ENCODE measurements at regions not wholly inside any gene's neighbourhood (a gene's known extent, or its start where the extent isn't known, plus 50 kb on each side); places are given as distances from the start of the nearest gene placed in this dataset.

DNA sequence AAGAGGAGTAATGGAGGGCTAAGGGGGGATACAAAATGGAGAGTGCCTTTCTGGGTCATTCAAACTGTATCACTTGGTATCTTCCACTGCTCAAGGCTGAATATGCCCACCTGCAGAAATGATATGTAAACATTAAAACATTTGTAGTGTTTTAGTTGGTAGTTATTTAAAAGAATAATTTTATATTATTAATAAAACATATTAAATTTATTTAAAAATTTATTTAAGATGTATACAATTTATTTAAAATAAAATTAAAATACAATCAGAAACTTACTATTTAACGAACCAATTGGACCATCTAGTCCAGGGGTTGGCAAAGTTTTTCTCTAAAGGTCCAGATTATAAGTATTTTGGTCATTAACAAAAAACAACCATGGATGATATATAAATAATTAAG, 308.5 kb downstream of the PLK2 start:
- intact Hi-C loops (cut with DNase I; ENCODE audit: low total_unique reads): no loop called here
- Histone ChIP-seq H3K4me1 (no peaks in the 10 kb centered on the region), H3K27ac (no peak overlapping the region), H3K36me3 (no peaks in the 10 kb centered on the region), H3K27me3 (replicated peaks in 1 of 7) (no peaks in the 10 kb centered on the region), H3K4me3 (no peak overlapping the region), H3K9me3 (no peaks in the 10 kb centered on the region)
- no peak for DNase-seq
- 80 to 93% (median 83%) methylated on average over 1 of the region's 1 CpG for WGBS, 5 donors
- TF ChIP-seq, protein P1, sequence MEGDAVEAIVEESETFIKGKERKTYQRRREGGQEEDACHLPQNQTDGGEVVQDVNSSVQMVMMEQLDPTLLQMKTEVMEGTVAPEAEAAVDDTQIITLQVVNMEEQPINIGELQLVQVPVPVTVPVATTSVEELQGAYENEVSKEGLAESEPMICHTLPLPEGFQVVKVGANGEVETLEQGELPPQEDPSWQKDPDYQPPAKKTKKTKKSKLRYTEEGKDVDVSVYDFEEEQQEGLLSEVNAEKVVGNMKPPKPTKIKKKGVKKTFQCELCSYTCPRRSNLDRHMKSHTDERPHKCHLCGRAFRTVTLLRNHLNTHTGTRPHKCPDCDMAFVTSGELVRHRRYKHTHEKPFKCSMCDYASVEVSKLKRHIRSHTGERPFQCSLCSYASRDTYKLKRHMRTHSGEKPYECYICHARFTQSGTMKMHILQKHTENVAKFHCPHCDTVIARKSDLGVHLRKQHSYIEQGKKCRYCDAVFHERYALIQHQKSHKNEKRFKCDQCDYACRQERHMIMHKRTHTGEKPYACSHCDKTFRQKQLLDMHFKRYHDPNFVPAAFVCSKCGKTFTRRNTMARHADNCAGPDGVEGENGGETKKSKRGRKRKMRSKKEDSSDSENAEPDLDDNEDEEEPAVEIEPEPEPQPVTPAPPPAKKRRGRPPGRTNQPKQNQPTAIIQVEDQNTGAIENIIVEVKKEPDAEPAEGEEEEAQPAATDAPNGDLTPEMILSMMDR (IDR thresholded peaks at IDR 0.05 in 8 of 11, conservative IDR thresholded peaks at IDR 0.05 in 3 of 11): no peak
- TF ChIP-seq POLR2A (IDR thresholded peaks at IDR 0.05) (no peak), POLR2AphosphoS5 (IDR thresholded peaks at IDR 0.05) (no peak)

DNA sequence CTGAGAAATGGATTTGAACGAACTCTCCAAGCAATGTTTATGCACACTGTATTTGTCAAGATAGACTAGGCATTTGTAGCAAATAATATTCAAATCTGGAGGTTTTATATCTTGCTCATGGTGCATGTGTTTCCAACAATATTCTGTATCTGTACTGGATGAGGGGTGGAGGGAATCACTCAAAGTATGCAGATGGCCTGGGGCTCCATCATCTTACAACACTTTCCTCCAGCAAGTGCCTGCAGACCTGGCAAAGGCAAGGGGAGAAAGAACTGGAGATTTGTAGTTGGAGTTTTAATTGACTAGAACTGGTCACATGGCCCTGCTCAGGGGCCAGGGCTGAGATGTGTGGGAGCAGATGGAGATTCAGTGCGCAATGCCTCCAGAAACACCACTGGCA, 309.0 kb downstream of the PLK2 start:
- TF ChIP-seq POLR2AphosphoS5 (IDR thresholded peaks at IDR 0.05): no peak
- 84 to 96% (median 90%) methylated on average over 2 of the region's 2 CpGs for WGBS, 5 donors
- intact Hi-C loops (cut with DNase I; ENCODE audit: low total_unique reads): no loop called here

DNA sequence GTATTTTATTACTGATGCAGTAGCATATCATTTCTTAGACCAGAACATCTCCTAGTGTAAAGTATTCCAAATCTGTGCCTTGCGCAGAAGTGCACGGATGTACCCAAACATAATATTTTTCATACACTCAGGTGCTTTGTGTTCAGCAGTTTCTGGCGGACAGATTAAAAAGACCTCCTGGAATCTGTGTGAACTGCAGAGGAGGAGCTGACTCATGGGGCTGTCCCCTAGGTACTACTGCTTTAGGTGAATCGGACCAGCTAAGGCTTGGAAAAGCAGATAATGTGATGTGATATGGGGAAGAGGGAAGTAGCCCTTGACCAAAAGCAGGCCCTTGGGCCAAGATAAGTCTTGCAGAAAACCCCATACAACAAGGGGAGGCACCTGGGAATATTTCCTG, 310.1 kb downstream of the PLK2 start:
- Histone ChIP-seq H3K4me1 (no peaks in the 10 kb centered on the region), H3K9me3 (no peaks in the 10 kb centered on the region), H3K27ac (no peak overlapping the region), H3K36me3 (no peaks in the 10 kb centered on the region), H3K4me3 (no peak overlapping the region), H3K27me3 (replicated peaks in 1 of 7) (no peaks in the 10 kb centered on the region)
- WGBS, 5 donors: 87 to 96% (median 94%) methylated on average over 4 of the region's 4 CpGs
- no peak for TF ChIP-seq POLR2AphosphoS5 (IDR thresholded peaks at IDR 0.05)
- TF ChIP-seq, protein P1 (IDR thresholded peaks at IDR 0.05 in 8 of 11, conservative IDR thresholded peaks at IDR 0.05 in 3 of 11): no peak
- TF ChIP-seq POLR2A (IDR thresholded peaks at IDR 0.05): no peak
- no peak for DNase-seq
- intact Hi-C loops (cut with DNase I; ENCODE audit: low total_unique reads): no loop called here

More for the DNA sequence above, 309.0 kb downstream of the PLK2 start:
- Histone ChIP-seq H3K27me3 (replicated peaks in 1 of 7) (no peaks in the 10 kb centered on the region), H3K4me3 (no peak overlapping the region), H3K9me3 (no peaks in the 10 kb centered on the region), H3K36me3 (no peaks in the 10 kb centered on the region), H3K4me1 (no peaks in the 10 kb centered on the region), H3K27ac (no peak overlapping the region)
- DNase-seq: no peak

DNA sequence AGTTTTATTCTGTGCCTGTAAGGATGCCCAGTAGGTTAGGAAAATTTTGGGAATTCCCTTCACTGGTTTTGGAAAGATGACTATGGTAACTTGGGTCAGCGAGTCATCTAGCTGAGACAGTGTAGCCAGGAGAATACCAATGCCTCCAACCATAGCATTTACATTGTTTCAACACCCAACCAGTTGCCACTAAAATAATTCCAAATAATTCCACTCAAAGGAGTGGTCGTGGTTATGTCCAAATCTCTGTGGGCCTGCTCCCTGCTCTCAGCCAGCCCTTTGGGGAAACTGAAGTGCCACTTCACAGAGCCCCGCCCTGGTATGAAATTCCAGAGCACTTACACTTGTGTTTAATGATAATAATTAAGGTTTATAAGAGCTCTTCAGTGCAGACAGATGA, 310.5 kb downstream of the PLK2 start:
- H3K27ac ChIP-seq: no peak overlapping the region
- TF ChIP-seq POLR2AphosphoS5 (IDR thresholded peaks at IDR 0.05): no peak
- H3K4me1 ChIP-seq: no peaks in the 10 kb centered on the region
- no peak overlapping the region for H3K4me3 ChIP-seq
- no peak for DNase-seq
- H3K36me3 ChIP-seq: no peaks in the 10 kb centered on the region
- WGBS, 5 donors: 68 to 91% (median 83%) methylated on average over 3 of the region's 3 CpGs
- H3K9me3 ChIP-seq: no peaks in the 10 kb centered on the region
- intact Hi-C loops (cut with DNase I; ENCODE audit: low total_unique reads): no loop called here
- H3K27me3 ChIP-seq (replicated peaks in 1 of 7): no peaks in the 10 kb centered on the region

DNA sequence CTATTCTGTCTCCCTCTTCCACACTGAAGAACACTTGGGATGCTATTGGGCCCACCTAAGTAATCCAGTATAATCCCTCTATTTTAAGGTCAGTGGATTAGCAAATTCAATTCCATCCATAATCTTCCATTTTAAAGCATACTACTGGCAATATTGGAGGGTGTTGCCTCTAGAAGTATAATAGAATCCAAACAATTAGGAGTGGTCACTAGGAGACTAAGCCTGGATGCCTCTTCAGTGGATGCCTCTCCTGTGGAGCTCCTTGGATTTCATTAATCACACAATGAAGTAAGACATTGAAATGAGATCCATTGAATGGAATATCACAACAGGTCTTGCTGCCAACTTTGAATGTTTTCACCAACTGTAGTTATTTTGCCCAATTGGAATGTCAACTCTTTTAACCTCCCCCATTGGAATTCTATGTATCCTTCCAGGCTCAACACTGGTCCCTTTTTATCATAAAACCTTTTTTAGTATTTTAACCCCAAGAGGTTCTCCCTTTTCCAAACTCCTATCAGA, 311.6 kb downstream of the PLK2 start:
- no peak for TF ChIP-seq POLR2A (IDR thresholded peaks at IDR 0.05)
- no peak for TF ChIP-seq POLR2AphosphoS5 (IDR thresholded peaks at IDR 0.05)
- TF ChIP-seq, protein P1 (IDR thresholded peaks at IDR 0.05 in 8 of 11, conservative IDR thresholded peaks at IDR 0.05 in 3 of 11): no peak
- H3K36me3 ChIP-seq: no peaks in the 10 kb centered on the region

More for the DNA sequence above, 311.6 kb downstream of the PLK2 start:
- no peak for DNase-seq
- intact Hi-C loops (cut with DNase I; ENCODE audit: low total_unique reads): no loop called here
- no peaks in the 10 kb centered on the region for H3K4me1 ChIP-seq
- H3K27me3 ChIP-seq (replicated peaks in 1 of 7): no peaks in the 10 kb centered on the region
- H3K9me3 ChIP-seq: no peaks in the 10 kb centered on the region
- H3K4me3 ChIP-seq: no peak overlapping the region
- H3K27ac ChIP-seq: no peak overlapping the region

Data from spleen (tissue), 11 donors.